Suppressor macrophage (primary cell): ENCODE measurements at regions not wholly inside any gene's neighbourhood (a gene's known extent, or its start where the extent isn't known, plus 50 kb on each side); places are given as distances from the start of the nearest gene placed in this dataset.
"Not testable (repeated sequence)": the region's sequence is repeated elsewhere in the genome, so short reads cannot be mapped to it uniquely, and the experiment has no call there.

Experiments used
- DNase-seq, 4 experiments: peaks; one replicate each; pipeline ENCODE4 v3.0.0-alpha.2; 2020 to 2022

GRCh38 chr4:160523231-160523630 lies 1420.4 kb downstream of the RAPGEF2 start:
- DNase-seq = peak in 1 of 4 experiments; percentile 1

GRCh38 chr4:160537681-160538080 lies 1434.8 kb downstream of the RAPGEF2 start:
- no peak for DNase-seq

GRCh38 chr4:160546201-160546600 lies 1443.3 kb downstream of the RAPGEF2 start:
- no peak for DNase-seq

DNA sequence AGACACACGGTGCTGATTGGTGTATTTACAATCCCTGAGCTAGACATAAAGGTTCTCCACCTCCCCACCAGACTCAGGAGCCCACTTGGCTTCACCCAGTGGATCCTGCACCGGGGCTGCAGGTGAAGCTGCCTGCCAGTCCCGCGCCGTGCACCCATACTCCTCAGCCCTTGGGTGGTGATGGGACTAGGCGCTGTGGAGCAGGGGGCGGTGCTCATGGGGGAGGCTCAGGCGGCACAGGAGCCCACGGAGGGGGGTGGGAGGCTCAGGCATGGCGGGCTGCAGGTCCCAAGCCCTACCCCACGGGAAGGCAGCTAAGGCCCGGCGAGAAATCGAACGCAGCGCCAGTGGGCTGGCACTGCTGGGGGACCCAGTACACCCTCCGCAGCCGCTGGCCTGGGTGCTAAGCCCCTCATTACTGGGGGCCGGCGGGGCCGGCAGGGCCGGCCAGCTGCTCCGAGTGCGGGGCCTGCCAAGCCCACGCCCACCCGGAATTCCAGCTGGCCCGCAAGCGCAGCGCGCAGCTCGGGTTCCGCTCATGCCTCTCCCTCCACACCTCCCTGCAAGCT lies 1447.2 kb downstream of the RAPGEF2 start:
- DNase-seq = not testable (repeated sequence)

DNA sequence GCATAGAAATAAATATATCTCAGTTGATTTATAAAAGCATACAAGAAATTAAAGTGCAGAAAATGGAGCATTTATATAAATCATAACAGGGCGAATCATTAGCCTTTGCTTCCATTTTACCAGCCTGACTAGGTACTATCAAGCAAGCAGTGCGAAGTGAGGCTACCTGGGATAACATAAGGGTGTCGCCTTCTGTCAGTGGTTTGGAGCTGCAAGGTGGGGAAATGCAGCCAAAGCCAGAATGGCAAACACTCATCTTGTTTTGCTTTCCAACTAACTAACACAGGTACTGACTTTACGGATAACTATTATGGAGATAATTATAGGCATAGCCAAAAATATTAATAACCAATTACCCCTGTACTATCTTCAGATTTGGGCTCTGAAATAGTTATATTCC lies 1459.8 kb downstream of the RAPGEF2 start:
- DNase-seq = no peak

DNA sequence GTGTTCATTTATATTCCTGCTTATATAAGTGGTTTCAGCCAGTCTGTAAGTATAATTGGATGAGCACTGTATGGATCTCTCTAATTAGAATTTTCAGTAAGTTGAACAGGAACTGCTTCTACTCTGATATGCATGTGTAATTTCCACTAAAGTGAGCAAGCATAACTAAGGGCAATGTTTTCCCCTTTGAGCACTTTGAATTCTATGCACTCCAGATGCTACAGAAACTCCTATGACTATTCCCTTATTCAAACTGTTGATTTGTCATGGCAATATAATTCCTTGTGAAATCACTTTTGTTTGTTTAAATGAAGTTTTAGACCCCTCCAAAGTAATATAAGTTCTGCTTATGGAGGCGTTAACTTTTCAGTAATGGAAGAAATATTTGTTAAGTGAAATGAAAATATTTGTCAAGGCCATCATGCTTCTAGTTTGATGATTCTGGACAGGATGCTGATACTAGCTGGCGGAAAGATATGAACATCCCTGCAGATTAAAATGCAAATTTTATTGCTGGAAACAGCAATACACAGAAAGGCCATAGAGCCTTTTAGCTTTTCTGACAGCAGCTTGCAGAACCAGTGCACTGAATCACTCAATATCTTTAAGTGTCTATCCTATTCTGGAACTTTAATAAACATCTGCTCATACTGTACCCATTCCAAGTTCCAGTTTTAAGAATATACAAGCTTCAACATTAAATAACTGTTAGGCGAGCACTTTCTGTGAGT lies 1460.8 kb downstream of the RAPGEF2 start:
- DNase-seq = no peak

DNA sequence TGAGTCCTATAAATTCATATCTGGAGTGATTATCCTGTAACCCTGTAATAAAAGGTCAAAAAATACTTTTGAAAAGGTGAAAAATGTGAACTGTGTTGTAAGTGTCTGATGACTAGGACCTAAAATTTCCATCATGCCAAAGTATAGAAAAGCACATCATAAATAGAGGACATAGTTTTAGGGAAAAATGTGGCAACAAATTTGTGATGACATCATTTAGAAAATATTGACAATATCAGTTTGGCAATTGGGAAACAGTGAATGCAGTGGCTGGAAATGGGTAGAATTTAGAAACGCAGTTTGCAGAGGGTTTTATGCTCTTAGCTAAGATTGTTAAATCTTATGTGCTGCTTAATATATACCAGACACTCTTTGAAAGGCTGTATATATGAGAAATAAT lies 1464.8 kb downstream of the RAPGEF2 start:
- DNase-seq = no peak

DNA sequence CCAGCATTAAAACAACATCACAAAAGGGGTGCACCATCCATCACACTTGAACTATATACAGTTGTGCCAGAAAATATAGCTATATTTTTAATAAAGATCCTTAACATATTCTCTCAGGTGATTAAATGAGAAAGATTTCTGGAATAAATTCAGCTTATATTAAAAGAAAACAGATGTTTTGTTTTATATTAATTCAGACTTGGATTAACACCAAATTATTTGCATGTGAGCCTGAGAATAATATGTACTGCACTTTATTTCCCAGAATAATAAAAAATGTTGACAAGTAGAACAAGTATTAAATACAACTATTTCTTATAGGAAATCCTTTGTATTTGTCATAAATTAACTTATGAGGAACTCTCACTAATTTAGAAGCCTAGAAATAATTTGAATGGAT lies 1467.4 kb downstream of the RAPGEF2 start:
- DNase-seq = no peak

DNA sequence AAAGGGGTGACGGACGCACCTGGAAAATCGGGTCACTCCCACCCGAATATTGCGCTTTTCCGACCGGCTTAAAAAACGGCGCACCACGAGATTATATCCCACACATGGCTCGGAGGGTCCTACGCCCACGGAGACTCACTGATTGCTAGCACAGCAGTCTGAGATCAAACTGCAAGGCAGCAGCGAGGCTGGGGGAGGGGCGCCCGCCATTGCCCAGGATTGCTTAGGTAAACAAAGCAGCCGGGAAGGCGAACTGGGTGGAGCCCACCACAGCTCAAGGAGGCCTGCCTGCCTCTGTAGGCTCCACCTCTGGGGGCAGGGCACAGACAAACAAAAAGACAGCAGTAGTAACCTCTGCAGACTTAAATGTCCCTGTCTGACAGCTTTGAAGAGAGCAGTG lies 1471.4 kb downstream of the RAPGEF2 start:
- DNase-seq = not testable (repeated sequence)

- no peak for DNase-seq
Observed at GRCh38 chr4:160580581-160580980, 1477.7 kb downstream of the RAPGEF2 start.

DNA sequence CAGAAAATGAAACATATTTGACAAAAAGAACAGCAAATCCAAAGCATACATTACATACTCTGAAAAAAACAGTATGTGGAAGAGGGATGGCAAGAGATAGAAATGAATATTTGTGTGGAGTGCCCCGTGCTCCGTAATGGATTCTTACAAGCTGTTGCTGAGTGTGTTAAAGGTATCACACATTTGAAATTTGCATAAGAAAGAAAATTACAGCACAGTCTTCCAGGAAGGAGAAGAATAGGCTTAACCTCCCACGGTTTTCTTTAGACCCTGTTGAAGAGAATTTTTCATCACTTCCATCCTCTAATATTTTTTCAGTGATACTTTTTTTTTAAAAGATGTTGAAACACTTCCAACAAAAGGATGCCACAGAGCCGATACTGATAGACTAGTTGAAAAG lies 1489.4 kb downstream of the RAPGEF2 start:
- no peak for DNase-seq

GRCh38 chr4:160595646-160596045 lies 1492.8 kb downstream of the RAPGEF2 start:
- DNase-seq = no peak

- DNase-seq = no peak
Observed at GRCh38 chr4:160604541-160604940, 1501.7 kb downstream of the RAPGEF2 start.

DNA sequence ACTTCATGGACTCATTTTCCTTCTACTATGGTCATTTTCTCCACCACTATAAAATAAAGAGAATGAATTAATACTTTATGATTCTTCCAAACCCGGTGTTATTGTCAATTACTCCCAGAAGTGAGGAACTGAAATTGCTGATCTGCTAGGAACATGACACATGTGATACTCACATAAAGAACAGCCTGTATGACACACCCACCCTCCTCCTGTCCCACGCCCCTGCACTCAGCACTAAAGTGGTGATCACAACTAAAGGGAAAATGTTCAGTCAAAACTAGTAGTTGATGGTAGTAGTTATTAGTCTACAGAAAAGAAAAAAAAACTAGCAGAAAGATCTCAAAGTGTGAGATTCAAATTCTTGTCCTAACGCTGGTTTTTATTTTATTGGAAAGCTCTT lies 1508.3 kb downstream of the RAPGEF2 start:
- peak in 1 of 4 experiments; percentile 3 for DNase-seq

DNA sequence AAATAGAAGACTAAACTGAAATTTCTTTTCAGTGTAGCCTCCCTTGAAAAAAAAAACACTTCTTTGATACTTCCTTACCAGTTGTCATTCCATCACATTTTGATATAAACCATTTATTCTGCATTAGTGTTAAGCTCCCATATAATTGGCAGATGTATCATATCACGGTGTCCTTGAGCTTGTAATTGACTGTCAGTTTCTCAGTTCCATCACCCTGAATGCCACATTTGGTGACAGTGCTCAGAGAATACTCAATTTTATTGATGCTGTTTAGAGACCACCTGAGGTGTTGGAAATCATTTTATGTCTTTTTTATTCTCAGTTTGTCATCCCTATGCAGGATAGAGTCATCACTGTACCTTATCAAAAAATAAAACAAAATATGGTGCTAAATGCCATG lies 1528.2 kb downstream of the RAPGEF2 start:
- no peak for DNase-seq

DNA sequence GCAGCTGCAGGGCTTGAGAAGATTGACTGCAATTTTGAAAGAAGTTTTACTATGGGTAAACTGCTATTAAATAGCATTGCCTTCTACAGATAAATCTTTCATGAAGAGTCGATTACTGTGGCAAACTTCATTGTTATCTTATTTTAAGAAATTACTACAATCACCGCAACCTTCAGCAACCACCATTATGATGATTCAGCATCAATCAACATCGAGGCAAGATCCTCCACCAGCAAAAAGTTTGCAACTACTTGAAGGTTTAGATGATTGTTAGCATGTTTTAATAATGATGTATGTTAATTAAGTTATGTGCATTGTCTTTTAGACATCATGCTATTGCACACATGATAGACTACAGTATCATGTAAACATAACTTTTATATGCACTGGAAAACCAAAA lies 1511.0 kb downstream of the FSTL5 start:
- DNase-seq = no peak

DNA sequence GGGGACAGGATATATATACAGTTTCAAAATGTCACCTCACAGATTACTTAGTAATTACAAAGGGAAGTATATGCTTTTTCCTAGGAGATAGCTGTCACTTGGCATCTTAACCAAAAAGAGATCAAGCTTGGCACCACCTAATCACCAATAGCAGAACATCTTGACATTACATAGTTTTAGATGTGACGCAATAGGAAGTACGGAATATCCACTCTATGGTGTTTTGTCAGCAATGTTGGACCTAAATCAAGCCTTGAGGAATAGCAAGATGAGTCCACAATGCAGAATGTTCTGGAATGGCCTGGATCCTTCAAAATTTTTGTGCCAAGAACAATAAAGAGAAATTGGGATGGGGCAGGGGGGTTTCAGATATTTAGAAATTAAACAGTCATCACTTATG lies 1488.2 kb downstream of the FSTL5 start:
- no peak for DNase-seq

- no peak for DNase-seq
Observed at GRCh38 chr4:160685729-160686128, 1478.1 kb downstream of the FSTL5 start.

GRCh38 chr4:160701671-160702070 lies 1462.1 kb downstream of the FSTL5 start:
- no peak for DNase-seq

DNA sequence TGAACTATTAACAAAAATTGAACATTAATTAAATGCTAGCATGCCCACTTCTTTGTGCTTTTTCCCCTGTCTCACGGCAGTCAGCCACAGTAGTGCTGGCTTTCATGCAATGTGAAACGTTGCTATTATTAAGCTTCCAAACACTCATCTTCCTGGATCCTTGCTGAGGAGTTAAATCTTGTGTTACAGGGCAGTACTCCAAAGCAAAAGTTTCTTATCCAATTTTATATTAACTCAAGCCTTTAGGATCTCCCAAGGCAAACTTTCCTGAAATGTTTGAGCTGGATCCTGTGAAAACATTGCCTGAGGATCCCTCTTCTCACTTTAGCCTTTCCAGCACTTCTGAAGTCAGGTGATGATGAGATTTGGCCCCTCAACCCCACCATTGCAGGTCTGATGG lies 1454.8 kb downstream of the FSTL5 start:
- no peak for DNase-seq

DNA sequence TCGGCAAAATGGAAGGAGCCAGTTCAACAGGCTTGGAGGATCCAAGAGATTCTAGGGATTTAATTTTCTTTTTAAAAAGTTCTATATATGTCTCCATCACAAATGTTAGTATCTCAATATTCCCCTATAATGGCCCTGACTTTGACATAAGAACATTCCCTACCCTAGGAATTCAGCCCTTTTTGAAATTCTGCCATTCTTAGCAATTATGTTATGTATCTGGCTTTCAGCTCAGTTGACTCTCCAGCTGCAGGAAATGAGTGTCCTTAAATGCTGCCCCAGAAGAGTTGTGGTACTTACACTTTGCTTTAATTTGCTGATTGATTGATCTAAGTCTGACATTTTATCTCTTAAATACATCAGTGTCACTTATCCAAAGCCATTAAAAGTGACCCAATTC lies 1454.3 kb downstream of the FSTL5 start:
- no peak for DNase-seq

DNA sequence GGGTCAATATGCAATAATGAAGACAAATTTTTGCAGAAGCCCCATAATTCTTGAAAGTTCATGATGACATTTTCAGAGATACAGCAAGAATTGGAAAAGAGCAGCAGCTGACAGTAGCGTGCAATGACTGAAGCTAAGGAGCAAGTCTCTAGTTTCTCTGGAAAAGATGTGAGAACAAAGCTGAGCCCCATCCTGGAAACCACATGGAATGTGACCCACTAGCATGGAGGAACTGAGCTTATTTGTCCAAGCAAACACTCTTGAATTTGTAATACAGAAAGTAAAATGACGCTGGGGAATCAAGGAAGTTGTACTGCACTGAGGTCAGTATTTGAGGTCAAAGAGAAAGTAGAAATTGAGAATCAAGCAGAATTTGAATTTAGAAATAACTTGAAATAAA lies 1447.2 kb downstream of the FSTL5 start:
- DNase-seq = no peak

DNA sequence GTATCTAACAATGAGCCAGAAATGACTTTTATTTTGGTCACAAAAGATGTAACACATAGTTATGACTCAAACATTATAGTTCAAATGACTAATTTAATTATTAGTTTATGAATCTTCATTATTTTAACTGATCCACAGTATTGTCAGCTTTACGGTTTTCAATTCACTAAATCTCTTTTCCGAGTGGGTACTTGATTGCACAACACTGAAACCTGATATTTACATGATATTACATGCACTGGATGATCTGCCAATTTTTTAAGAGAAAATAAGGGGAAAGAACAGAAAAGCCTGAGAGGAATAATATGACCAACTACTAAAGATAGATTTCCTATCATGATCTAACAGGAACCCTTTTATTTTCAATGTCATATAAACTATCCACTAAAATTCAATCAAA lies 1446.0 kb downstream of the FSTL5 start:
- DNase-seq = no peak

- no peak for DNase-seq
Observed at GRCh38 chr4:160724063-160724462, 1439.7 kb downstream of the FSTL5 start.

- no peak for DNase-seq
Observed at GRCh38 chr4:160745126-160745525, 1418.7 kb downstream of the FSTL5 start.
